ENCODE measurements at regions not wholly inside any gene's neighbourhood (a gene's known extent, or its start where the extent isn't known, plus 50 kb on each side); places are given as distances from the start of the nearest gene placed in this dataset.

GRCh38 chr9:38194870-38195269 lies 125.8 kb upstream of the SHB start:
- ChIA-PET POLR2A (no interaction called here), CTCF (no interaction called here)
- no peaks in the 10 kb centered on the region for H3K36me3 ChIP-seq (ENCODE audit: insufficient read depth, low read length)
- no peaks in the 10 kb centered on the region for H3K4me1 Mint-ChIP-seq (ENCODE audit: low read depth)
- H3K9me3 ChIP-seq (ENCODE audit: control insufficient read depth in 1 of 2, insufficient read depth in 1 of 2, low read length in 2 of 2) = peaks cover 0 to 4% of the 10 kb centered on the region in 2 experiments
- H3K4me3 ChIP-seq (ENCODE audit: low read length) = no peak overlapping the region
- H3K4me3 Mint-ChIP-seq = no peak overlapping the region
- H3K27ac ChIP-seq (ENCODE audit: low read depth in 1 of 2, low read length in 2 of 2) = no peak overlapping the region
- no peaks in the 10 kb centered on the region for H3K36me3 Mint-ChIP-seq (ENCODE audit: low read depth)
- no peak overlapping the region for H3K27ac Mint-ChIP-seq
- no peaks in the 10 kb centered on the region for H3K9me3 Mint-ChIP-seq
- TF ChIP-seq CTCF (IDR thresholded peaks at IDR 0.05) = no peak
- DNase-seq (no peak), ATAC-seq (ENCODE audit: poor library complexity) (no peak)
- no peaks in the 10 kb centered on the region for H3K4me1 ChIP-seq (ENCODE audit: insufficient read depth, low read length)
- H3K27me3 ChIP-seq (ENCODE audit: control insufficient read depth in 1 of 2, insufficient read depth in 2 of 2, low read length in 2 of 2) = peaks cover 0 to 3% of the 10 kb centered on the region in 2 experiments
- no peaks in the 10 kb centered on the region for H3K27me3 Mint-ChIP-seq
- intact Hi-C loops (cut with DNase I, micrococcal nuclease) = no loop called here

GRCh38 chr9:38192731-38193265 lies 123.8 kb upstream of the SHB start:
- H3K4me3 Mint-ChIP-seq = no peak overlapping the region

GRCh38 chr9:38186404-38187115 lies 117.5 kb upstream of the SHB start:
- Mint-ChIP-seq H3K4me1 (ENCODE audit: low read depth) (no peaks in the 10 kb centered on the region), H3K9me3 (no peaks in the 10 kb centered on the region), H3K27me3 (peaks cover 9% of the 10 kb centered on the region), H3K36me3 (ENCODE audit: low read depth) (no peaks in the 10 kb centered on the region), H3K4me3 (no peak overlapping the region), H3K27ac (no peak overlapping the region)
- Histone ChIP-seq H3K27ac (ENCODE audit: low read depth in 1 of 2, low read length in 2 of 2) (no peak overlapping the region), H3K36me3 (ENCODE audit: insufficient read depth, low read length) (no peaks in the 10 kb centered on the region), H3K4me1 (ENCODE audit: insufficient read depth, low read length) (no peaks in the 10 kb centered on the region), H3K4me3 (ENCODE audit: low read length) (no peak overlapping the region), H3K27me3 (ENCODE audit: control insufficient read depth in 1 of 2, insufficient read depth in 2 of 2, low read length in 2 of 2) (no peaks in the 10 kb centered on the region), H3K9me3 (ENCODE audit: control insufficient read depth in 1 of 2, insufficient read depth in 1 of 2, low read length in 2 of 2) (no peaks in the 10 kb centered on the region)
- DNase-seq (no peak), ATAC-seq (ENCODE audit: poor library complexity) (no peak)
- ChIA-PET POLR2A (no interaction called here), CTCF (no interaction called here)
- intact Hi-C loops (cut with DNase I, micrococcal nuclease) = no loop called here
- TF ChIP-seq CTCF (IDR thresholded peaks at IDR 0.05) = no peak

More at GRCh38 chr9:38192731-38193265, 123.8 kb upstream of the SHB start:
- H3K4me1 ChIP-seq (ENCODE audit: insufficient read depth, low read length) = no peaks in the 10 kb centered on the region
- no peaks in the 10 kb centered on the region for H3K4me1 Mint-ChIP-seq (ENCODE audit: low read depth)
- no peaks in the 10 kb centered on the region for H3K9me3 Mint-ChIP-seq
- DNase-seq (no peak), ATAC-seq (ENCODE audit: poor library complexity) (no peak)
- ChIA-PET POLR2A (no interaction called here), CTCF (no interaction called here)
- intact Hi-C loops (cut with DNase I, micrococcal nuclease) = no loop called here
- no peak overlapping the region for H3K27ac ChIP-seq (ENCODE audit: low read depth in 1 of 2, low read length in 2 of 2)
- H3K27me3 Mint-ChIP-seq = no peaks in the 10 kb centered on the region
- peaks cover 0 to 3% of the 10 kb centered on the region in 2 experiments for H3K9me3 ChIP-seq (ENCODE audit: control insufficient read depth in 1 of 2, insufficient read depth in 1 of 2, low read length in 2 of 2)
- H3K36me3 Mint-ChIP-seq (ENCODE audit: low read depth) = no peaks in the 10 kb centered on the region
- no peaks in the 10 kb centered on the region for H3K36me3 ChIP-seq (ENCODE audit: insufficient read depth, low read length)
- no peak for TF ChIP-seq CTCF (IDR thresholded peaks at IDR 0.05)
- H3K27me3 ChIP-seq (ENCODE audit: control insufficient read depth in 1 of 2, insufficient read depth in 2 of 2, low read length in 2 of 2) = peaks cover 0 to 3% of the 10 kb centered on the region in 2 experiments
- H3K4me3 ChIP-seq (ENCODE audit: low read length) = no peak overlapping the region
- H3K27ac Mint-ChIP-seq = no peak overlapping the region
